GM23248 (cell line): ENCODE measurements at regions not wholly inside any gene's neighbourhood (a gene's known extent, or its start where the extent isn't known, plus 50 kb on each side); places are given as distances from the start of the nearest gene placed in this dataset.

Source experiments
- DNase-seq: peaks from one replicate; pipeline ENCODE4 v3.0.0-alpha.2; 2015
- H2AFZ ChIP-seq: fragments of 200-600 bp; sonication (generic); 2 replicates; pipeline ENCODE4 v1.6.1; 2016; ENCODE audit warnings: antibody characterized with exemption
- H3F3A ChIP-seq: fragments of 200-600 bp; sonication (generic); 2 replicates; pipeline ENCODE4 v1.6.1; 2016; ENCODE audit warnings: mild to moderate bottlenecking, antibody characterized with exemption, mixed run types; ENCODE audit not compliant: insufficient read depth
- H3K27ac ChIP-seq: fragments of 200-600 bp; sonication (generic); 2 replicates; pipeline ENCODE4 v1.5.1; 2016; ENCODE audit warnings: mild to moderate bottlenecking
- H3K27me3 ChIP-seq: fragments of 200-600 bp; sonication (generic); replicated peaks from 2 replicates; pipeline ENCODE4 v1.6.1; 2016; ENCODE audit warnings: mild to moderate bottlenecking; ENCODE audit not compliant: insufficient read depth
- H3K36me3 ChIP-seq: fragments of 200-600 bp; sonication (generic); 2 replicates; pipeline ENCODE4 v1.6.1; 2016; ENCODE audit warnings: low read depth, mild to moderate bottlenecking
- H3K4me1 ChIP-seq: fragments of 200-600 bp; sonication (generic); 2 replicates; pipeline ENCODE4 v1.6.1; 2016; ENCODE audit warnings: mild to moderate bottlenecking; ENCODE audit not compliant: insufficient read depth
- H3K4me2 ChIP-seq: fragments of 200-600 bp; sonication (generic); one replicate; pipeline ENCODE4 v1.6.1; 2016; ENCODE audit warnings: mild to moderate bottlenecking; ENCODE audit not compliant: unreplicated experiment
- H3K4me3 ChIP-seq: fragments of 200-600 bp; sonication (generic); 2 replicates; pipeline ENCODE4 v1.5.1; 2016; ENCODE audit warnings: mild to moderate bottlenecking
- H3K79me2 ChIP-seq: fragments of 200-600 bp; sonication (generic); 2 replicates; pipeline ENCODE4 v1.6.1; 2016; ENCODE audit warnings: mild to moderate bottlenecking; ENCODE audit not compliant: insufficient read depth
- H3K9ac ChIP-seq: fragments of 200-600 bp; sonication (generic); 2 replicates; pipeline ENCODE4 v1.6.1; 2016; ENCODE audit warnings: mild to moderate bottlenecking
- H3K9me2 ChIP-seq: fragments of 200-600 bp; sonication (generic); 2 replicates; pipeline ENCODE4 v1.6.1; 2016; ENCODE audit warnings: mixed run types, mild to moderate bottlenecking, moderate library complexity; ENCODE audit not compliant: insufficient read depth
- H3K9me3 ChIP-seq: fragments of 200-600 bp; sonication (generic); one replicate; pipeline ENCODE4 v1.6.1; 2017; ENCODE audit warnings: low read depth
- H4K20me1 ChIP-seq: fragments of 200-600 bp; sonication (generic); 2 replicates; pipeline ENCODE4 v1.6.0; 2016; ENCODE audit not compliant: insufficient read depth
- EZH2 ChIP-seq: fragments of 200-600 bp; sonication (generic); IDR thresholded peaks from 2 replicates; pipeline ENCODE4 v1.6.1; 2018; ENCODE audit warnings: antibody characterized with exemption, mild to moderate bottlenecking; ENCODE audit not compliant: insufficient read depth, poor library complexity, severe bottlenecking
- EZH2phosphoT487 ChIP-seq: fragments of 200-600 bp; sonication (generic); IDR thresholded peaks from 2 replicates; pipeline ENCODE4 v1.6.1; 2018; ENCODE audit warnings: antibody characterized with exemption, moderate library complexity, mild to moderate bottlenecking, low read depth; ENCODE audit not compliant: insufficient read depth
- WGBS, 2 experiments: methylation state at CpG; one replicate each; pipeline ENCODE4 v1.1.6; 2015 to 2017; ENCODE audit warnings: low lambda C conversion rate in 2 of 2, low coverage in 1 of 2; ENCODE audit errors: missing lambda C conversion rate in 2 of 2; 5-methylcytosine and 5-hydroxymethylcytosine counted together
- in situ Hi-C: fragments of 300-500 bp; cut with MboI; formaldehyde crosslinking; loops from 2 replicates; pipeline ENCODE4 v1.15.0; 2020

- H3K4me3 ChIP-seq: no peak overlapping the region
- H3K9me3 ChIP-seq: peaks cover 3% of the 10 kb centered on the region
- no peak overlapping the region for H3K9ac ChIP-seq
- in situ Hi-C loops: no loop called here
- H2AFZ ChIP-seq: no peak overlapping the region
- no peak overlapping the region for H3K27ac ChIP-seq
- no peaks in the 10 kb centered on the region for H3K27me3 ChIP-seq
- H3K36me3 ChIP-seq: no peaks in the 10 kb centered on the region
- no peak for DNase-seq
- H4K20me1 ChIP-seq: no peaks in the 10 kb centered on the region
- H3K9me2 ChIP-seq: no peaks in the 10 kb centered on the region
- no peaks in the 10 kb centered on the region for H3K79me2 ChIP-seq
- TF ChIP-seq EZH2: no peak
- no peak for TF ChIP-seq EZH2phosphoT487
- no peak overlapping the region for H3K4me2 ChIP-seq
- H3K4me1 ChIP-seq: no peaks in the 10 kb centered on the region
- no peaks in the 10 kb centered on the region for H3F3A ChIP-seq
- 39 to 42% methylated on average over 3 of the region's 3 CpGs for WGBS, 2 experiments
These were observed 162.8 kb downstream of the GABRG2 start for GRCh38 chr5:162230348-162230747.

GRCh38 chr5:162231522-162231921 is 163.9 kb downstream of the GABRG2 start:
- Histone ChIP-seq H2AFZ (no peak overlapping the region), H3K27ac (no peak overlapping the region), H3K4me1 (no peaks in the 10 kb centered on the region), H3K4me2 (no peak overlapping the region), H3F3A (no peaks in the 10 kb centered on the region), H4K20me1 (no peaks in the 10 kb centered on the region), H3K27me3 (no peaks in the 10 kb centered on the region), H3K9me2 (no peaks in the 10 kb centered on the region), H3K79me2 (no peaks in the 10 kb centered on the region), H3K9ac (no peak overlapping the region), H3K36me3 (no peaks in the 10 kb centered on the region), H3K4me3 (no peak overlapping the region), H3K9me3 (peaks cover 4% of the 10 kb centered on the region)
- in situ Hi-C loops: no loop called here
- TF ChIP-seq EZH2phosphoT487 (no peak), EZH2 (no peak)
- DNase-seq: no peak
- WGBS, 2 experiments: 0 to 3% methylated on average over 1 of the region's 1 CpG

DNA sequence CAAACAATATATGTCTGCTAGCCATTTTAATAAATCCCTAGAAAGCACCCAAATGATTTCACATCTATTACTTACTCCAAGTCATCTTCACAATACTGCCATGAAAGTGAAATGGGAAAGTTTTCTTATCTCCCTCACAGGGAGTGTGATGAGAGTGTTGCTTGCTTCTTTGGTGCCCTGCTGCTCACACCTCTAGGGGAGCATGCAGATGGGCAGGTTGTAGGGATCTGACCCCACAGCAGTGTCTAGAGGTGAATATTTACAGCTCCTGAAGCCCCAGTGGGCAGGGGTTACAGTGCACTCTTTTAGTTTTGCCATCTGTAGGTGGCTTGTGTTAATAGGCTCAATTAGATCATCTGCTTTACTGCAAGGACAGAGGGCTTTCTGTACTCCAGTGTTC is 173.2 kb downstream of the GABRG2 start:
- Histone ChIP-seq H3K79me2 (no peaks in the 10 kb centered on the region), H3K27me3 (no peaks in the 10 kb centered on the region), H3K27ac (no peak overlapping the region), H3K4me3 (no peak overlapping the region), H3K9ac (no peak overlapping the region), H2AFZ (no peak overlapping the region), H3K9me2 (no peaks in the 10 kb centered on the region), H3K9me3 (peaks cover 2% of the 10 kb centered on the region), H3F3A (no peaks in the 10 kb centered on the region), H3K4me1 (no peaks in the 10 kb centered on the region), H3K4me2 (no peak overlapping the region), H4K20me1 (no peaks in the 10 kb centered on the region), H3K36me3 (no peaks in the 10 kb centered on the region)
- no peak for DNase-seq
- TF ChIP-seq EZH2phosphoT487 (no peak), EZH2 (no peak)
- in situ Hi-C loops: no loop called here

GRCh38 chr5:162242416-162242815 is 174.8 kb downstream of the GABRG2 start:
- DNase-seq: no peak
- Histone ChIP-seq H3K36me3 (no peaks in the 10 kb centered on the region), H3K4me3 (no peak overlapping the region), H3F3A (no peaks in the 10 kb centered on the region), H3K4me2 (no peak overlapping the region), H3K79me2 (no peaks in the 10 kb centered on the region), H3K27me3 (no peaks in the 10 kb centered on the region), H3K4me1 (no peaks in the 10 kb centered on the region), H2AFZ (no peak overlapping the region), H4K20me1 (no peaks in the 10 kb centered on the region), H3K9ac (no peak overlapping the region), H3K9me2 (no peaks in the 10 kb centered on the region), H3K27ac (no peak overlapping the region), H3K9me3 (peaks cover 6% of the 10 kb centered on the region)
- in situ Hi-C loops: no loop called here
- TF ChIP-seq EZH2phosphoT487: no peak
- no peak for TF ChIP-seq EZH2

- in situ Hi-C loops: no loop called here
- no peak for TF ChIP-seq EZH2phosphoT487
- TF ChIP-seq EZH2: no peak
These were observed 176.1 kb downstream of the GABRG2 start for GRCh38 chr5:162243651-162244050.

More at GRCh38 chr5:162243651-162244050, 176.1 kb downstream of the GABRG2 start:
- H3F3A ChIP-seq: no peaks in the 10 kb centered on the region
- no peak overlapping the region for H3K9ac ChIP-seq
- no peaks in the 10 kb centered on the region for H3K36me3 ChIP-seq
- no peaks in the 10 kb centered on the region for H4K20me1 ChIP-seq
- H2AFZ ChIP-seq: no peak overlapping the region
- H3K79me2 ChIP-seq: no peaks in the 10 kb centered on the region
- H3K4me3 ChIP-seq: no peak overlapping the region
- no peaks in the 10 kb centered on the region for H3K9me2 ChIP-seq
- no peak overlapping the region for H3K4me2 ChIP-seq
- no peak overlapping the region for H3K27ac ChIP-seq
- no peaks in the 10 kb centered on the region for H3K27me3 ChIP-seq
- peaks cover 6% of the 10 kb centered on the region for H3K9me3 ChIP-seq
- no peaks in the 10 kb centered on the region for H3K4me1 ChIP-seq
- WGBS, 2 experiments: 13 to 15% methylated on average over 3 of the region's 3 CpGs
- DNase-seq: no peak
